HUES64 (cell line): ENCODE measurements at regions not wholly inside any gene's neighbourhood (a gene's known extent, or its start where the extent isn't known, plus 50 kb on each side); places are given as distances from the start of the nearest gene placed in this dataset.

Source experiments
- H3K27ac ChIP-seq: 2 replicates; pipeline ENCODE4 v1.7.0; 2013; ENCODE audit warnings: low read depth, low read length, inconsistent platforms
- H3K27me3 ChIP-seq: 2 replicates; pipeline ENCODE4 v1.6.1; 2013; ENCODE audit warnings: mild to moderate bottlenecking, low read length; ENCODE audit not compliant: insufficient read depth
- H3K36me3 ChIP-seq: 2 replicates; pipeline ENCODE4 v1.6.1; 2013; ENCODE audit warnings: mild to moderate bottlenecking, low read length; ENCODE audit not compliant: insufficient read depth
- H3K4me1 ChIP-seq: 2 replicates; pipeline ENCODE4 v1.6.1; 2013; ENCODE audit warnings: mild to moderate bottlenecking, low read length, moderate library complexity; ENCODE audit not compliant: insufficient read depth
- H3K4me3 ChIP-seq: 2 replicates; pipeline ENCODE4 v1.5.1; 2013; ENCODE audit warnings: mild to moderate bottlenecking, low read length, moderate library complexity
- H3K9ac ChIP-seq: 2 replicates; pipeline ENCODE4 v1.6.1; 2013; ENCODE audit warnings: mild to moderate bottlenecking, low read depth, low read length
- H3K9me3 ChIP-seq: 2 replicates; pipeline ENCODE4 v1.6.1; 2013; ENCODE audit warnings: low read depth, low read length; ENCODE audit not compliant: insufficient read depth
- WGBS: fragments of 150-250, 120-280 bp; methylation state at CpG from one replicate; pipeline ENCODE4 v1.1.7; 2013; ENCODE audit warnings: missing lambda C conversion rate; 5-methylcytosine and 5-hydroxymethylcytosine counted together

DNA sequence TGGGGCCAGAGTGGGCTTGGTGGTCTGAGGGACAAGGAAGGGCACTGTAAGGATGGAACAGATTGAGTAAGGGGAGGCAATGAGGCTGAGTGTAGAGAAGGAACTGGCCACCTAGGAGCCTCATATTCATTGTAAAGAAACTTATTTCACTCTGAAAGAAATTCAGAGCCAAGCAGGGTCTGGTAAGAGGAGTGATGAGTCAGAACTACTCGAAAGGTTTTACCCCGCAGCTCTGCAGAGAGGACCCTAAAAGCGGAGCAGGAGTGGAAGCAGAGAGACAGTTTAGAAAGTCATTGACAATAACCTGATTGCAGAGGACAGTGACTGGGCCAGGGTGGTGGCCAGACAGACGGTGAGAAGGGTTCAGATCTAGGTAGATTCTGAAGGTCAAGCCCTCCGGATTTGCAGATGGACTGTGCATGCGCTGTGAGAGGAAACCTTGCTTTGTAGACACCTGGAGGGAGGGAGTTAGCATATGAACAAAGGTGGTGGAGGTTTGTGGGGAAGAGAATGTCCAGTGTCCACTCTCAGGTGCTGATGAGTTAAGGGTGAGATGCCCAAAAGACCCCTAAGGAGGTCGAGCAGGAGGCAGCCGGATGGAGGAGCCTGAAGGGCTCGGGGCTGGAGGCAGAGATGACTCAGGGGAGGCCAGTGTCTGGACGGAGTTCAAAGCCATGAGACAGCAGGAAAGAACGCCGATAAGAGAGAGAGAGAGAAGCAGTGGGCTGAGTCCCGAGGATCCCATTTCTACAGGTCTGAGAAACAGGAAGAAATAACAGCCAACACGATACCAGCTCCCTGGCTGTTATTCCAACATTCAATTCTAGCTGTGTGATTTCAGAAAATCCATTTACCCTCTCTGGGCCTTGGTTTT lies 546.0 kb downstream of the BRD1 start:
- Histone ChIP-seq H3K4me1 (peaks cover 5% of the 10 kb centered on the region; the same call in 1 of the 2 replicates), H3K9me3 (no peaks in the 10 kb centered on the region), H3K27ac (no peak overlapping the region), H3K4me3 (no peak overlapping the region), H3K27me3 (no peaks in the 10 kb centered on the region), H3K9ac (no peak overlapping the region), H3K36me3 (no peaks in the 10 kb centered on the region)
- WGBS, result 78% methylated on average over 14 of the region's 14 CpGs

DNA sequence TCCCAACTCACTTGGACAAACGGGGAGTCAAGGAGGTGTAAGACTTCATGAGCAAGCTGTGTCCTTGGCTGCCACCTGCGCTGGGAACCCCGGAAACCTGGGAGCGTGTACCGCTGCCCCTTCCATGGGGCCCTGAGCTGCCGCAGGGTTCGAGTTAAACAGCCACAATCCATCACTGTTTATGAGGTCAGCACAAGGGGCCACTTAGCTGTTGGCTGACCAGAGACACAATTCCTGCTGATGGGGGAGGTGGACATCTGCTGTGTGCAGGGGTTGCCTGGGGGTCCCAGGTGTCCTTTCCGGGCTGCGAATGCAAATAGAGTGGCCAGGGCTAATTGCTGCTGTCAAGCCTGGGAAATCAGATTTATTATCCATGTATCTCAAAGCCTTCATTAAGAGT lies 549.3 kb downstream of the BRD1 start:
- H3K36me3 ChIP-seq, result no peaks in the 10 kb centered on the region
- no peak overlapping the region for H3K27ac ChIP-seq
- 97% methylated on average over 9 of the region's 9 CpGs for WGBS
- no peak overlapping the region for H3K4me3 ChIP-seq
- no peaks in the 10 kb centered on the region; the same call in 1 of the 2 replicates for H3K27me3 ChIP-seq
- H3K9ac ChIP-seq, result no peak overlapping the region
- no peaks in the 10 kb centered on the region for H3K9me3 ChIP-seq
- H3K4me1 ChIP-seq, result peaks cover 5% of the 10 kb centered on the region; the same call in 1 of the 2 replicates

DNA sequence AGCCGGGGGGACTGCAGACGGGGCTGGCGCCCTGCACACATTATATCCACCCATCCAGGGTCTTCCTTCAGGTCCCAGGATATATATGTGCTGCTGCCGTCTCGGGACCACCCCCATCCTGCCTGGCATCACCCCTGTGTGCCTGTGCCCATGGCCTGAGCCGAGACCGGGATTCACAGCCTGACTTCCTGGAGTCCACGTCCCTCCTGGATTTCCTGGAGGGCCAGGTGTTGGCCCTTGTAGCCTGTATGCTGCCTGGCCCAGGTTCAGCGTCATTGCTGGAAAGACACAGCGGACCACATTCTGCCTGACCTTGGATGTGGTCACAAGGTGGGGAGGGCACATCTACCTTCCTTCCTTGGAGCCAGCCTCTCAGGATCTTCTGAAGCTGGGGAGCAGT lies 551.1 kb downstream of the BRD1 start:
- H3K4me3 ChIP-seq, result no peak overlapping the region
- no peaks in the 10 kb centered on the region for H3K9me3 ChIP-seq
- no peak overlapping the region for H3K27ac ChIP-seq
- 94% methylated on average over 10 of the region's 10 CpGs for WGBS
- H3K9ac ChIP-seq, result no peak overlapping the region
- peaks cover 5% of the 10 kb centered on the region; the same call in 1 of the 2 replicates for H3K4me1 ChIP-seq
- H3K36me3 ChIP-seq, result no peaks in the 10 kb centered on the region
- H3K27me3 ChIP-seq, result peaks cover 9% of the 10 kb centered on the region

DNA sequence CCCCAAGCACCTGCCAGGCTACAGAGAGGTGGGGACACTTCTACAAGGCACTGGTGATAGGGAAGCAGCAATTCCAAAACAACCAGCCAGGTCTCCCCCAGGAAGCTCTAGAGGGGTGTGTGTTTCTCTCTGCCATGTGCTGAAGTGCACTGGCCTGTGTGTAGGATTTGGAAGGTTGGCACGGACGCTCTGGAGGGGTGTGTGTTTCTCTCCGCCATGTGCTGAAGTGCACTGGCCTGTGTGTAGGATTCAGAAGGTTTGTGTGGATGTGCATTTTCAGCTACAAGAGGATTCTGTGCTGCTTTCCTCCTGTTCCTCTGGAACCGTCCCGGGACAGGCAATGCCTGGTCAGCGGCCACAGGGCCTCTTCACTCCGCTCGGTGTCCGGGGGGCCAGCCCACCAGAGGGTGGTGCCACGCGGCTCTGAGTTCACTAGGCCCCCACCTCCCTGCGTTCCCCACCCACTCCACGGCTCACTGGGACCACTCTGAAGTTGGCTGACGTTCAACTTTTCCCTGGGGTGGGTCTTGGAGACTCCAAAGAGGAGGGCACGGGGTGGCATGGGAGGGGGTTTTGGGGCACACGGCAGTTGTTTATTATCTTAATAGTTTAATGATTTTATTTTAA lies 552.8 kb downstream of the BRD1 start:
- Histone ChIP-seq H3K4me3 (no peak overlapping the region), H3K27me3 (peaks cover 23% of the 10 kb centered on the region), H3K36me3 (no peaks in the 10 kb centered on the region), H3K9ac (no peak overlapping the region), H3K27ac (no peak overlapping the region), H3K9me3 (no peaks in the 10 kb centered on the region), H3K4me1 (peaks cover 4% of the 10 kb centered on the region; the same call in 1 of the 2 replicates)
- WGBS, result 90% methylated on average over 15 of the region's 16 CpGs

DNA sequence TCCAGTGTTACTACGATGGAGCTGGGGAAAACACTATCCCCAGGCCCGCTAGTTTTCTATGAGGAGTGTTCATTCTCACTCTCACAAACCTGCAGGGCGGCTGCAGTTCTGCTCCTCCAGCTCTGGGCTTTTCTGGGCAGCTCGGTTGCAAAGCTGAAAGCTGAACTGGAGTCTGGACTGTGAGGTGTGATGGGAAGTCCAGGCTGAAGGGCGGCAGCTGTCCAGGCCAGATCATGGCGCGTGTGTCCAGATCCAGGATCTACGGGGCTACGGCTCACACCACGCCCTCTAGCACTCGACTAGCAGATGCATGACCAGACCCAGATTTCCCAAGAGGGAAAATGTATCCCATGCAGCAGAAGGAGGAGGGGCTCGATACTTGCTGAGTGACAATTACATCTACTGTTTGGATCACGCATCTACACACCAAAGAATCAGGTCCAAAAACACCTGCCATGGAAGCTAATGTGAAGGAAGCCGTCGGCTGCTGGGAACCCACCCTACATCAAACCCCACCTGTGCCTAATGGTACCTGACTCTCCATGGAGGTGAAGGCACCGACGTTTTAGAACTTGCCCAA lies 555.0 kb downstream of the BRD1 start:
- H3K36me3 ChIP-seq, result no peaks in the 10 kb centered on the region
- H3K9me3 ChIP-seq, result no peaks in the 10 kb centered on the region
- no peak overlapping the region for H3K27ac ChIP-seq
- H3K4me3 ChIP-seq, result no peak overlapping the region
- no peak overlapping the region for H3K9ac ChIP-seq
- H3K4me1 ChIP-seq, result peaks cover 20% of the 10 kb centered on the region
- peaks cover 37% of the 10 kb centered on the region for H3K27me3 ChIP-seq
- WGBS, result 92% methylated on average over 17 of the region's 17 CpGs

DNA sequence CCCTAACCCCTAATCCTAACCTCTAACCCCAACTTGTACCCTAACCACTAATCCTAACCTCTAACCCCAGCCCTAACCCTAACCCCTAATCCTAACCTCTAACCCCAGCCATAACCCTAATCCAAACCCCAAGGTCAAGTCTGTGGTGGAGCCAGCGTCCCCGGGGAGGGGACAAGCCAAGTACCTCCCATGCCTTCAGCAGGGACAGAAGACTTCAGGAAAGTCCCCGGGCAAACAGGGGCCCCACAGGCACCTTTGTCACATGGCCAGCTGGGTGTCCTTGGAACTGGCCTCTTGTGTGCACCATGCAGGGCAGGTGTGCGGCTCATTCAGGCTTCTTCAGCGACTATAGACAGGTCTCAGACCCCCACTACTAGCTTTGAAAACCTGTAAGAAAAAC lies 555.8 kb downstream of the BRD1 start:
- Histone ChIP-seq H3K4me1 (peaks cover 28% of the 10 kb centered on the region), H3K27me3 (peaks cover 41% of the 10 kb centered on the region), H3K4me3 (no peak overlapping the region), H3K9me3 (no peaks in the 10 kb centered on the region), H3K9ac (no peak overlapping the region), H3K27ac (no peak overlapping the region), H3K36me3 (no peaks in the 10 kb centered on the region)
- WGBS, result 74% methylated on average over 5 of the region's 5 CpGs

DNA sequence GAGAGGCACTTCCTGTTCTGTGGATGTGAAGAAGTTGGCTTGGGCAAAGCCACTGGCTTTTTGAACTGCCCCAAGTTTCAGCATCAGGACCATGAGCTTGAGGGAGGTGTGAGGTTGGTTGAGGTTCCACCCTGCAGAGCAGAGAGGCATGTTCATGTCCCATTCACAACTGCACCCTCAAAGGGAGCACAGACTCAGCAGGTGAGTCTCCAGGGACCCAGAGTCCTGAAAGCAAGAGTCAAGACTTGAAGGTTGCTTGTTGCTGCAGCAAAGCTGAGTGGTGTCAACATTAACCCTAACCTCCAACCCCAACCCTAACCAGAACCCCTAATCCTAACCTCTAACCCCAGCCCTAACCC lies 556.3 kb downstream of the BRD1 start:
- peaks cover 41% of the 10 kb centered on the region for H3K27me3 ChIP-seq
- no peaks in the 10 kb centered on the region for H3K9me3 ChIP-seq

DNA sequence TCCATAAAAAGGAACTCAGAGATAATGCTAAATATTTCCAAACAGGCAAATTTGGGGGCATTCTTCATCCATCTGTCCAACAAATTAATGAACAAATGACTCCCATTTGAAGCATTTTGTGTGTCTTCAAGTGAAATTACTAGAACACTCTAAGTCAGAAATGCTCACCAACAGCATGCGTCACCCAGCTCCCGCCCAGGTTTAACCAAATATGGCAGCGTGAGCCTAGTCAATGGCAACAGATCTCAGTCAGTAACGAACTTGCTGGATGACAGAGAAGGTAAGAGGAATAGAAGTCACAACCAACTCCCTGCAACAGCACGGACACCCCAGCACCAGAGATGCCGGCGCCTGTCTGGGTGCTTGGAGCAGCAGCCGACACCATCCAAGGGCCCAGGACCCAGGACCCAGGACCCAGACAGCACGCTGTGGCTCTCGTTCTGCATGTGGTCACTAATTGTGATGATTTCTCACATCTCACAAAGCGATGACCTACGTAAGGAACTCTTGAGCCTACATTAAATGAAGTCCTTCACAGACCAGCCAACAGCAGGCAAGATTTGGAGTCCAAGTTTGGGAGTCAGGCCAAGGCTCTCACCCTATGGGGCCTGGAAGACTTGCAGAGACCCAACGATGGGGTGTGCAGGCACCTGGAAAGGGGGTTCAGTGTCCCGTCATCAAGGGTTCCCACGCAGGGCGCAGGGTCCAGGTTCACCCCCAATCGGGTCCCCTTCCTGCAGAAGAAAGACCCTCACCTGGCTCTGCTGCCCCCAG lies 556.9 kb downstream of the BRD1 start:
- Histone ChIP-seq H3K4me3 (no peak overlapping the region), H3K9me3 (no peaks in the 10 kb centered on the region), H3K27me3 (peaks cover 41% of the 10 kb centered on the region), H3K9ac (no peak overlapping the region), H3K4me1 (peaks cover 31% of the 10 kb centered on the region), H3K27ac (no peak overlapping the region), H3K36me3 (no peaks in the 10 kb centered on the region)
- WGBS, result 90% methylated on average over 17 of the region's 17 CpGs

More for the DNA sequence above, 556.3 kb downstream of the BRD1 start:
- Histone ChIP-seq H3K27ac (no peak overlapping the region), H3K4me3 (no peak overlapping the region), H3K9ac (no peak overlapping the region), H3K36me3 (no peaks in the 10 kb centered on the region), H3K4me1 (peaks cover 31% of the 10 kb centered on the region)

DNA sequence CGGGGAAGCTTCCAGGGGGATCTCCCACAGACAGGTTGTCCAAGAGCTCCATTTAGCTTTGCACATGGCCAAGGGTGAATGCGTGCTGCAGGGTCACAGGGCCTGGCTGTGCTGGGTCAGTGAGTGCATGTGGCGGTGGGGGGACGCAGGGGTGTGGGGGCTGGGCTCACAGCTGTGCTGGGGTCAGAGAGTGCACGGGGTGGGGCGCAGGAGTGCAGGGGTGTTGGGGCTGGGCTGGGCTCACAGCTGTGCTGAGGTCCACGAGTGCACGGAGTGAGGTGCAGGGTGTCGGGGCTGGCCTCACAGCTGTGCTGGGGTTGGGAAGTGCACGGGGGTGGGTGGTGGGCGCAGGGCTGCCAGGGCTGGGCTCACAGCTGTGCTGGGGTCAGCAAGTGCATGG lies 557.7 kb downstream of the BRD1 start:
- H3K4me1 ChIP-seq, result peaks cover 31% of the 10 kb centered on the region
- 0 out of 2 replicates have a peak overlapping the region, but pooled peaks have one; percentile 47 for H3K9ac ChIP-seq
- H3K27me3 ChIP-seq, result peaks cover 41% of the 10 kb centered on the region
- no peaks in the 10 kb centered on the region for H3K36me3 ChIP-seq
- H3K4me3 ChIP-seq, result peak overlapping the region; percentile 44
- no peaks in the 10 kb centered on the region for H3K9me3 ChIP-seq
- 17% methylated on average over 11 of the region's 11 CpGs for WGBS
- H3K27ac ChIP-seq, result peak overlapping the region; percentile 59; the same call in 1 of the 2 replicates

DNA sequence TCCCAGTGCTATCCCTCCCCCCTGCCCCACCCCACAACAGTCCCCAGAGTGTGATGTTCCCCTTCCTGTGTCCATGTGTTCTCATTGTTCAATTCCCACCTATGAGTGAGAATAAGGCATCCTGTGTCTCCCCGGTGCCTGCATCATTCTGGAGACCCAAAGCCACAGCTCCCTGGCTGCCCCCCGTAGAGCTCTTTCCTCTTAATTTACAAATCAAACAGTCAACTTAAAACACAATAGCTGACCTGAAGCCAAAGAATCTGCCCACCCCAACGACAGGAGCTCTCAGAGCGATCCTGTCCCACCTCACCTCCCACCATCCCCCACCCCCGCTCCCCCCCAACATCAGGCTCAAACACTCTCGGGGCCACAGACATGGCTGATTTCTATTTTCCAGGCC lies 558.3 kb downstream of the BRD1 start:
- Histone ChIP-seq H3K4me1 (peaks cover 31% of the 10 kb centered on the region), H3K9me3 (no peaks in the 10 kb centered on the region), H3K4me3 (peak overlapping the region; percentile 44), H3K36me3 (no peaks in the 10 kb centered on the region), H3K27me3 (peaks cover 41% of the 10 kb centered on the region), H3K9ac (no peak overlapping the region), H3K27ac (peak overlapping the region; percentile 59; the same call in 1 of the 2 replicates)
- under 1% methylated on average over 6 of the region's 6 CpGs for WGBS
